ENCODE measurements at regions not wholly inside any gene's neighbourhood (a gene's known extent, or its start where the extent isn't known, plus 50 kb on each side); places are given as distances from the start of the nearest gene placed in this dataset.
"Not testable (repeated sequence)": the region's sequence is repeated elsewhere in the genome, so short reads cannot be mapped to it uniquely, and the experiment has no call there.

DNA sequence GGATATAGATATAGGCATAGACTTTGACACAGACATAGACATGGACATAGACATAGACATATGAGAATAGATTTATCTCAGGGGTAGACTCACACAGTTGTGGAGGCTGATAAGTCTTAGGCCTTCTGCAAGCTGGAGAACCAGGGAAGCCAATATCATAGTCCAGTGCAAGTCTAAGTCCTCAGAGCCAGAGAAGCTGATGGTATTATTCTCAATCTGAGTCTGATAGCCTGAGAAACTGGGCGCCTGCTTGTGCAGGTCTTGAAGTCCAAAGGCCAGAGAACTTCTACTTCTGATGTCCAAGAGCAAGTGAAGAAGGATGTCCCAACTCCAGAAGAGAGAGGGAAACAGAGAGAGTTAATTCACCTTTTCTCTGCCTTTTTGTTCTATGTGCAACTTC is 476.5 kb downstream of the SLC6A15 start:
- Histone ChIP-seq H3K4me1 (ENCODE audit: control insufficient read depth, insufficient read depth, low read length) (no peaks in the 10 kb centered on the region), H3K36me3 (ENCODE audit: control insufficient read depth, insufficient read depth, low read length) (no peaks in the 10 kb centered on the region), H3K4me3 (ENCODE audit: low read length) (no peak overlapping the region), H3K27ac (ENCODE audit: low read depth, low read length) (no peak overlapping the region), H3K9ac (ENCODE audit: low read length) (no peak overlapping the region), H3K27me3 (ENCODE audit: control insufficient read depth, insufficient read depth, low read length) (no peaks in the 10 kb centered on the region)

DNA sequence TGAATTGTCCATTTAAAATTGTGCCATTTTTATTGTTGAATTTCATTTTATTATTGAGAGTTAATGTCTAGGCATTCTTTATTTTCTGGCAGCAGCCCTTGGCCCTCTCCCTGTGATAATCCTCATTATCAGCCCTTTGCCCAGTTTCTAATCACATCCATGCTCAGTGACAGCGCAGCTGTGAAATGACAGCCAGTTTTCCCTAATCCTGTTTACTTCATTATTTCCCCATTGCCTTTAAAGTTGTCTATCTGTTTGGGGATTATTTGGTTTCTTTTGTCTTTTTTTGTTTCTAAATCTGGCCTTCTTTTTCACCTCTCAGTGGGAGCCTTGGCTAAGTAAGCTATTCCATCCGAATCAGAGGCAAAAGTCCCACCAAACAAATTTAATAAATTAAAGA is 476.9 kb downstream of the SLC6A15 start:
- H3K27me3 ChIP-seq (ENCODE audit: control insufficient read depth, insufficient read depth, low read length) = no peaks in the 10 kb centered on the region
- no peak overlapping the region for H3K4me3 ChIP-seq (ENCODE audit: low read length)
- no peaks in the 10 kb centered on the region for H3K4me1 ChIP-seq (ENCODE audit: control insufficient read depth, insufficient read depth, low read length)
- H3K9ac ChIP-seq (ENCODE audit: low read length) = no peak overlapping the region
- no peaks in the 10 kb centered on the region for H3K36me3 ChIP-seq (ENCODE audit: control insufficient read depth, insufficient read depth, low read length)
- H3K27ac ChIP-seq (ENCODE audit: low read depth, low read length) = no peak overlapping the region

- Histone ChIP-seq H3K4me3 (ENCODE audit: low read length) (no peak overlapping the region), H3K27ac (ENCODE audit: low read depth, low read length) (no peak overlapping the region), H3K27me3 (ENCODE audit: control insufficient read depth, insufficient read depth, low read length) (no peaks in the 10 kb centered on the region), H3K36me3 (ENCODE audit: control insufficient read depth, insufficient read depth, low read length) (no peaks in the 10 kb centered on the region), H3K4me1 (ENCODE audit: control insufficient read depth, insufficient read depth, low read length) (no peaks in the 10 kb centered on the region), H3K9ac (ENCODE audit: low read length) (no peak overlapping the region)
Observed at GRCh38 chr12:84422340-84422739, 490.3 kb downstream of the SLC6A15 start.

GRCh38 chr12:84421103-84421502 is 491.5 kb downstream of the SLC6A15 start:
- Histone ChIP-seq H3K4me3 (ENCODE audit: low read length) (no peak overlapping the region), H3K4me1 (ENCODE audit: control insufficient read depth, insufficient read depth, low read length) (no peaks in the 10 kb centered on the region), H3K27me3 (ENCODE audit: control insufficient read depth, insufficient read depth, low read length) (no peaks in the 10 kb centered on the region), H3K9ac (ENCODE audit: low read length) (no peak overlapping the region), H3K27ac (ENCODE audit: low read depth, low read length) (no peak overlapping the region), H3K36me3 (ENCODE audit: control insufficient read depth, insufficient read depth, low read length) (no peaks in the 10 kb centered on the region)

DNA sequence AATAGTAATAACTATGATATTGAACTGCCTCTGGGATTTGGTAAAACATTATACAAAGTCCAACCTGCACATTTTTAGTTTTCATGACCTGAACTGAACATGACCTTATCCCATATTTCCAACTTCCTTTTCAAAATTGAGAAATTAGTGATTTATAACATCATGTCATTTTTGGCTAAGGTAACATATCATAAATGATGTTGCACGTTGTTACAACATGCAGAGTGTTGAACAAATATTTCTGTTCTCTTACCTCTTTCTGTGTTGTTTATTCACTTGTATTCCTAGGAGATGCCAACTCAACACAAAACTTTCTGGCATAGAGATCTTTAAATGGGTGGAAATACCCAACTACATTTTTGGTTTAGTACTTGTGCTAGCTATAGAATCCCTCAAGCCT is 496.0 kb downstream of the SLC6A15 start:
- Histone ChIP-seq H3K4me3 (ENCODE audit: low read length) (no peak overlapping the region), H3K4me1 (ENCODE audit: control insufficient read depth, insufficient read depth, low read length) (no peaks in the 10 kb centered on the region), H3K9ac (ENCODE audit: low read length) (no peak overlapping the region), H3K27me3 (ENCODE audit: control insufficient read depth, insufficient read depth, low read length) (no peaks in the 10 kb centered on the region), H3K36me3 (ENCODE audit: control insufficient read depth, insufficient read depth, low read length) (no peaks in the 10 kb centered on the region), H3K27ac (ENCODE audit: low read depth, low read length) (no peak overlapping the region)

GRCh38 chr12:84415946-84416345 is 496.7 kb downstream of the SLC6A15 start:
- no peaks in the 10 kb centered on the region for H3K27me3 ChIP-seq (ENCODE audit: control insufficient read depth, insufficient read depth, low read length)
- H3K4me3 ChIP-seq (ENCODE audit: low read length) = no peak overlapping the region
- no peak overlapping the region for H3K9ac ChIP-seq (ENCODE audit: low read length)
- no peak overlapping the region for H3K27ac ChIP-seq (ENCODE audit: low read depth, low read length)
- no peaks in the 10 kb centered on the region for H3K4me1 ChIP-seq (ENCODE audit: control insufficient read depth, insufficient read depth, low read length)
- H3K36me3 ChIP-seq (ENCODE audit: control insufficient read depth, insufficient read depth, low read length) = no peaks in the 10 kb centered on the region

DNA sequence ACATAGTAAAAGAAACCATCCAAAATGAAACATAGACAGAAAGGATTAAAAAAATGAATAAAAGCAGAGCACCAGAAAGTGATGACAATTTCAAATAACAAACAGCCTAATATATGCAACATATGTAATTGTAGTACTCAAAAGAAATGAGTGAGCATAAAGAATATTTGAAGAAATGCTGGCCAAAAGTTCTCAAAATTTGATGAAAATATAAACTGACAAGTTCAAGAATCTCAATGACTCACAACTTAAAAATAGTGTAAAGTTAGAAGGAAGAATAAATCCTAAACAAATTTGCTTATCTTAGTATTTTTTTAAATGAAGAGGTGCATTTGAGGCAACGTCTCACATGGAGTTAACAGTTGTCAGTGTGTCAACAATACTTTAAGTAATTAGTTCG is 498.9 kb downstream of the SLC6A15 start:
- Histone ChIP-seq H3K36me3 (ENCODE audit: control insufficient read depth, insufficient read depth, low read length) (no peaks in the 10 kb centered on the region), H3K27me3 (ENCODE audit: control insufficient read depth, insufficient read depth, low read length) (no peaks in the 10 kb centered on the region), H3K4me1 (ENCODE audit: control insufficient read depth, insufficient read depth, low read length) (no peaks in the 10 kb centered on the region), H3K27ac (ENCODE audit: low read depth, low read length) (no peak overlapping the region), H3K9ac (ENCODE audit: low read length) (no peak overlapping the region), H3K4me3 (ENCODE audit: low read length) (no peak overlapping the region)

GRCh38 chr12:84412226-84412625 is 500.4 kb downstream of the SLC6A15 start:
- Histone ChIP-seq H3K9ac (ENCODE audit: low read length) (no peak overlapping the region), H3K4me1 (ENCODE audit: control insufficient read depth, insufficient read depth, low read length) (no peaks in the 10 kb centered on the region), H3K27ac (ENCODE audit: low read depth, low read length) (no peak overlapping the region), H3K27me3 (ENCODE audit: control insufficient read depth, insufficient read depth, low read length) (no peaks in the 10 kb centered on the region), H3K36me3 (ENCODE audit: control insufficient read depth, insufficient read depth, low read length) (no peaks in the 10 kb centered on the region), H3K4me3 (ENCODE audit: low read length) (no peak overlapping the region)

DNA sequence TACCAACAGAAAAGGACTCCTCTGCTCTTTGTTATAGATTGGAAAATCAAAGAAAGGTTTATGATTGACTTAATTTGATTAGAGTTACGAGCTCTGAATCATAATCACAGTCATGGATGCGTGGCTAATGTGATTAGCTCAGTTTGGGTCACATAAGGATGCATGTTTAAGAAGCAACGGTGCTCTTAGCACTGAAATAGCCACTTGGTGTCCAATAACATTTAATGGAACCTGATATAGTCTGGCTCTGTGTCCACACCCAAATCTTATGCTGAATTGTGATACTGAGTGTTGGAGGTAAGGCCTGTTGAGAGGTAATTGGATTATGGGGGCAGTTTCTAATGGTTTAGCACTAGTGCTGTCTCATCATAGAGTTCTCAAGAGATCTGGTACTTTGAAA is 501.6 kb downstream of the SLC6A15 start:
- H3K36me3 ChIP-seq (ENCODE audit: control insufficient read depth, insufficient read depth, low read length) = no peaks in the 10 kb centered on the region
- H3K9ac ChIP-seq (ENCODE audit: low read length) = no peak overlapping the region
- H3K4me1 ChIP-seq (ENCODE audit: control insufficient read depth, insufficient read depth, low read length) = no peaks in the 10 kb centered on the region
- H3K27me3 ChIP-seq (ENCODE audit: control insufficient read depth, insufficient read depth, low read length) = no peaks in the 10 kb centered on the region
- no peak overlapping the region for H3K27ac ChIP-seq (ENCODE audit: low read depth, low read length)
- H3K4me3 ChIP-seq (ENCODE audit: low read length) = no peak overlapping the region

DNA sequence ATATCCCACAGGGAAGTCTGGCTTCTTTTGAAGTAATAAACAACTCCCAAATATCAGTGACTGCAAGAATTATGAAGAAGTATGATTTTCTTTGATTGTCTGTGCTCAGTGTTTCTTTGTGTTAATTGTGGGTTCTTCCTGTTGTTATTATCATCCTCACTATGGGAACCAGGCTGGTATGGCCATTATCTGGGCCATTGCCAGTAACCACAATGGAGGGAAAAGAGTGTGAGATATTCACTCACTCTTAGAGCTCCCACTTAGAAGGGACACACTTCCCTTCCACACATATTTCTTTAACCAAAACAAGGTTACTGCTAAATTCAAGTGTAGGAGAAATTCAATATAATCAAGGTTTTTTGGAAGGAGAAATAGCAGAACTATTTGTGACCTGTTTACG is 503.7 kb downstream of the SLC6A15 start:
- H3K9ac ChIP-seq (ENCODE audit: low read length) = no peak overlapping the region
- H3K4me3 ChIP-seq (ENCODE audit: low read length) = no peak overlapping the region
- no peaks in the 10 kb centered on the region for H3K4me1 ChIP-seq (ENCODE audit: control insufficient read depth, insufficient read depth, low read length)
- no peaks in the 10 kb centered on the region for H3K36me3 ChIP-seq (ENCODE audit: control insufficient read depth, insufficient read depth, low read length)
- H3K27me3 ChIP-seq (ENCODE audit: control insufficient read depth, insufficient read depth, low read length) = no peaks in the 10 kb centered on the region
- H3K27ac ChIP-seq (ENCODE audit: low read depth, low read length) = no peak overlapping the region

DNA sequence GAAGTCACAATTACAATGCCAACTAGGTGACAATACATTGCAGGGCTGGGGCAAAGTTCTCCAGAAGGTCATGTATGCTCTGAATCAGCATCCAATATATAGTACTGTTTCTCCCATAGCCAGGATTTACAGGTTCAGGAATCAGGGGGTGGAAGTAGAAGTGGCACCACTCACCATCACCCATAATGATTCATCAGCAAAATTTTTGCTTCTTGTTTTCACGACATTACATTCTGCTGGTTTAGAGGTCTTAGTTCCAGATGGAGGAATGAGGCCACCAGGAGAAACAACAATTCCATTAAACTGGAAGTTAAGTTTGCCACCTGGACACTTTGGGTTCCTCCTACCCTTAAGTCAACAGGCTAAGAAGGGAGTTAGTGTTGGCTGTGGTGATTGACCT is 505.9 kb downstream of the SLC6A15 start:
- H3K4me1 ChIP-seq (ENCODE audit: control insufficient read depth, insufficient read depth, low read length); H3K4me3 ChIP-seq (ENCODE audit: low read length); H3K27me3 ChIP-seq (ENCODE audit: control insufficient read depth, insufficient read depth, low read length); H3K27ac ChIP-seq (ENCODE audit: low read depth, low read length); H3K9ac ChIP-seq (ENCODE audit: low read length); H3K36me3 ChIP-seq (ENCODE audit: control insufficient read depth, insufficient read depth, low read length): not testable (repeated sequence)

- Histone ChIP-seq H3K27me3 (ENCODE audit: control insufficient read depth, insufficient read depth, low read length) (no peaks in the 10 kb centered on the region), H3K4me1 (ENCODE audit: control insufficient read depth, insufficient read depth, low read length) (no peaks in the 10 kb centered on the region), H3K4me3 (ENCODE audit: low read length) (no peak overlapping the region), H3K9ac (ENCODE audit: low read length) (no peak overlapping the region), H3K27ac (ENCODE audit: low read depth, low read length) (no peak overlapping the region), H3K36me3 (ENCODE audit: control insufficient read depth, insufficient read depth, low read length) (no peaks in the 10 kb centered on the region)
Observed at GRCh38 chr12:84397846-84398245, 514.8 kb downstream of the SLC6A15 start.

- Histone ChIP-seq H3K36me3 (ENCODE audit: control insufficient read depth, insufficient read depth, low read length) (no peaks in the 10 kb centered on the region), H3K4me3 (ENCODE audit: low read length) (no peak overlapping the region), H3K9ac (ENCODE audit: low read length) (no peak overlapping the region), H3K27me3 (ENCODE audit: control insufficient read depth, insufficient read depth, low read length) (no peaks in the 10 kb centered on the region), H3K4me1 (ENCODE audit: control insufficient read depth, insufficient read depth, low read length) (no peaks in the 10 kb centered on the region), H3K27ac (ENCODE audit: low read depth, low read length) (no peak overlapping the region)
Observed at GRCh38 chr12:84397263-84397662, 515.3 kb downstream of the SLC6A15 start.

GRCh38 chr12:84391176-84391575 is 521.4 kb downstream of the SLC6A15 start:
- H3K27ac ChIP-seq (ENCODE audit: low read depth, low read length); H3K4me3 ChIP-seq (ENCODE audit: low read length); H3K4me1 ChIP-seq (ENCODE audit: control insufficient read depth, insufficient read depth, low read length); H3K9ac ChIP-seq (ENCODE audit: low read length); H3K27me3 ChIP-seq (ENCODE audit: control insufficient read depth, insufficient read depth, low read length); H3K36me3 ChIP-seq (ENCODE audit: control insufficient read depth, insufficient read depth, low read length): not testable (repeated sequence)

Measured in rectal smooth muscle tissue (tissue), 1 donor.